WTC11 (cell line): ENCODE measurements at regions not wholly inside any gene's neighbourhood (a gene's known extent, or its start where the extent isn't known, plus 50 kb on each side); places are given as distances from the start of the nearest gene placed in this dataset.

Experiments used
- JUN ChIP-seq: sonication (generic); formaldehyde crosslinking; IDR thresholded peaks from 2 replicates; pipeline ENCODE4 v1.8.0; 2023; ENCODE audit warnings: mild to moderate bottlenecking, missing genetic modification reagents
- NR1H2 ChIP-seq: sonication (generic); formaldehyde crosslinking; IDR thresholded peaks from 2 replicates; pipeline ENCODE4 v1.9.0; 2021; ENCODE audit warnings: mild to moderate bottlenecking, moderate library complexity, missing genetic modification reagents
- ZNF121 ChIP-seq: sonication (generic); formaldehyde crosslinking; IDR thresholded peaks from 2 replicates; pipeline ENCODE4 v1.8.0; 2023; ENCODE audit warnings: missing genetic modification reagents
- TF ChIP-seq, protein P1 (sequence below): fragments of 200-600 bp; IDR thresholded peaks from 2 replicates; pipeline ENCODE4 v1.8.0; 2022; ENCODE audit warnings: antibody characterized with exemption
- TF ChIP-seq, protein P2 (sequence below): sonication (generic); formaldehyde crosslinking; IDR thresholded peaks from 2 replicates; pipeline ENCODE4 v1.8.0; 2022; ENCODE audit warnings: mild to moderate bottlenecking, missing genetic modification reagents

DNA sequence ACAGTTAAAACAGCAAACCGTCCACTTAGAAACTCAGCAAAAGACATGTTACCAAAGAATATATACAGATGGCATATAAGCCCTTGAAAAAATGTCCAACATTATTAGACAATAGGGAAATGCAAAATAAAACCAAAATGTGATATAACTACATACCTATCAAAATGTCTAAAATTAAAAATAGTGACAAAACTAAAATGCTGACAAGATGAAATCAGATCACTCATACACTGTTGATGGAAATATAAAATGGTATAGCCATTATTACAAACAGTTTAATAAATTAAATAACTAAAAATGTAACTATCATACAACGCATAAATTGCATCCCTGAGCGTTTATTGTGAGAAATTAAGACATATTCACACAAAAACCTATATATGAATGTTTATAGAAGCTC is 939.7 kb upstream of the ZWINT start:
- TF ChIP-seq, protein P1, sequence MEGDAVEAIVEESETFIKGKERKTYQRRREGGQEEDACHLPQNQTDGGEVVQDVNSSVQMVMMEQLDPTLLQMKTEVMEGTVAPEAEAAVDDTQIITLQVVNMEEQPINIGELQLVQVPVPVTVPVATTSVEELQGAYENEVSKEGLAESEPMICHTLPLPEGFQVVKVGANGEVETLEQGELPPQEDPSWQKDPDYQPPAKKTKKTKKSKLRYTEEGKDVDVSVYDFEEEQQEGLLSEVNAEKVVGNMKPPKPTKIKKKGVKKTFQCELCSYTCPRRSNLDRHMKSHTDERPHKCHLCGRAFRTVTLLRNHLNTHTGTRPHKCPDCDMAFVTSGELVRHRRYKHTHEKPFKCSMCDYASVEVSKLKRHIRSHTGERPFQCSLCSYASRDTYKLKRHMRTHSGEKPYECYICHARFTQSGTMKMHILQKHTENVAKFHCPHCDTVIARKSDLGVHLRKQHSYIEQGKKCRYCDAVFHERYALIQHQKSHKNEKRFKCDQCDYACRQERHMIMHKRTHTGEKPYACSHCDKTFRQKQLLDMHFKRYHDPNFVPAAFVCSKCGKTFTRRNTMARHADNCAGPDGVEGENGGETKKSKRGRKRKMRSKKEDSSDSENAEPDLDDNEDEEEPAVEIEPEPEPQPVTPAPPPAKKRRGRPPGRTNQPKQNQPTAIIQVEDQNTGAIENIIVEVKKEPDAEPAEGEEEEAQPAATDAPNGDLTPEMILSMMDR: no peak
- TF ChIP-seq ZNF121 (CRISPR knock-in tag) (no peak), NR1H2 (CRISPR knock-in tag) (no peak), JUN (CRISPR knock-in tag) (no peak)
- TF ChIP-seq, protein P2, sequence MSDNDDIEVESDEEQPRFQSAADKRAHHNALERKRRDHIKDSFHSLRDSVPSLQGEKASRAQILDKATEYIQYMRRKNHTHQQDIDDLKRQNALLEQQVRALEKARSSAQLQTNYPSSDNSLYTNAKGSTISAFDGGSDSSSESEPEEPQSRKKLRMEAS: no peak
